ENCODE measurements at regions not wholly inside any gene's neighbourhood (a gene's known extent, or its start where the extent isn't known, plus 50 kb on each side); places are given as distances from the start of the nearest gene placed in this dataset.

DNA sequence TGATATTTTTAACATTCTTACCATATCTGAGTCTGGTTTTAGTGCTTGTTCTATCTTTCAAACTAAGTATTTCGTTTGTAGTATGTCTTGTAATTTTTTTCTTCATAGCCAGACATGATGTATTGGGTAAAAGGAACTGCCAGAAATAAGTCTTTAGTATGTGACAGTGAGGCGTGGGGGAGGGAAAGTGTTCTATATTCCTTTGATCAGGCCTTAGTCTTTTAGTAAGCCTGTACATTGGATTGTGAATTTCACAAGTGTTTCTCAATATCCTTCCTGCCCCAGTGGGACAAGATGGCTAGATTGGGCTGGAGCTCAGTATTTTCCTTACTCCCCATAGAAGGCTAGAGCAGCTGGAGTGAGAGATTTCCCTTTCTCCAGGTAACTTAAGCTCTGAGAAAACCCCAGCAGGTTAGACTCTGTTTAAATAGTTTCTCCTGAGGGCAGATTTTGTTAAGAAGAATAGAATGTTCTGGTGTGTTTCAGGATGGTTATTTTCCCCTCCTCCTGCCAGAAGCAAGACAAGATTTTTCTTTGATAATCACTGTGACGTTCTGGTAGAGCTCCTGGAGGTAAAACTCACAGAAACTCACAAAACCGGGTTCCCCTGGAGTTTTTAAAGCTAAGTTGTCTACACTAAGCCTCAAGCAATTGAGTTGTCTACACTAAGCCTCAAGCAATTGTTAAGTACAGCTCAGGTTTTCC, 140.7 kb upstream of the ARPP21 start:
- TF ChIP-seq EP300 (IDR thresholded peaks at IDR 0.05) (no peak), POLR2AphosphoS5 (IDR thresholded peaks at IDR 0.05) (no peak)
- TF ChIP-seq, protein P1, sequence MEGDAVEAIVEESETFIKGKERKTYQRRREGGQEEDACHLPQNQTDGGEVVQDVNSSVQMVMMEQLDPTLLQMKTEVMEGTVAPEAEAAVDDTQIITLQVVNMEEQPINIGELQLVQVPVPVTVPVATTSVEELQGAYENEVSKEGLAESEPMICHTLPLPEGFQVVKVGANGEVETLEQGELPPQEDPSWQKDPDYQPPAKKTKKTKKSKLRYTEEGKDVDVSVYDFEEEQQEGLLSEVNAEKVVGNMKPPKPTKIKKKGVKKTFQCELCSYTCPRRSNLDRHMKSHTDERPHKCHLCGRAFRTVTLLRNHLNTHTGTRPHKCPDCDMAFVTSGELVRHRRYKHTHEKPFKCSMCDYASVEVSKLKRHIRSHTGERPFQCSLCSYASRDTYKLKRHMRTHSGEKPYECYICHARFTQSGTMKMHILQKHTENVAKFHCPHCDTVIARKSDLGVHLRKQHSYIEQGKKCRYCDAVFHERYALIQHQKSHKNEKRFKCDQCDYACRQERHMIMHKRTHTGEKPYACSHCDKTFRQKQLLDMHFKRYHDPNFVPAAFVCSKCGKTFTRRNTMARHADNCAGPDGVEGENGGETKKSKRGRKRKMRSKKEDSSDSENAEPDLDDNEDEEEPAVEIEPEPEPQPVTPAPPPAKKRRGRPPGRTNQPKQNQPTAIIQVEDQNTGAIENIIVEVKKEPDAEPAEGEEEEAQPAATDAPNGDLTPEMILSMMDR (IDR thresholded peaks at IDR 0.05) = no peak

Measured in sigmoid colon (tissue), 4 donors.